Astrocyte (in vitro differentiated cells and primary cell): ENCODE measurements at regions not wholly inside any gene's neighbourhood (a gene's known extent, or its start where the extent isn't known, plus 50 kb on each side); places are given as distances from the start of the nearest gene placed in this dataset.
A peak's percentile ranks its signal among the peaks of the same experiment; 100 is the strongest.

Experiments used
- DNase-seq: peaks from one replicate; pipeline ENCODE4 v3.0.0-alpha.2; 2010; ENCODE audit warnings: low read depth
- FAIRE-seq: peaks from 2 replicates; lab custom pipeline; 2011; peaks lifted over from hg19 to GRCh38; lab: Jason Lieb, UNC
- H2AFZ ChIP-seq: 2 replicates; pipeline ENCODE4 v1.6.0; 2012; ENCODE audit warnings: low read depth, low read length, inconsistent platforms
- H3K27ac ChIP-seq: 2 replicates; pipeline ENCODE4 v1.5.1; 2011; ENCODE audit warnings: low read depth, low read length, inconsistent platforms
- H3K27me3 ChIP-seq: 2 replicates; pipeline ENCODE4 v1.6.0; 2011; ENCODE audit warnings: low read length, inconsistent platforms; ENCODE audit not compliant: insufficient read depth
- H3K36me3 ChIP-seq: 2 replicates; pipeline ENCODE4 v1.5.1; 2011; ENCODE audit warnings: low read length, inconsistent platforms; ENCODE audit not compliant: insufficient read depth
- H3K4me1 ChIP-seq: 2 replicates; pipeline ENCODE4 v1.5.1; 2011; ENCODE audit warnings: low read length, inconsistent platforms; ENCODE audit not compliant: insufficient read depth
- H3K4me2 ChIP-seq: 2 replicates; pipeline ENCODE4 v1.6.0; 2012; ENCODE audit warnings: low read length, inconsistent platforms
- H3K4me3 ChIP-seq: 2 replicates; pipeline ENCODE4 v1.5.1; 2011; ENCODE audit warnings: low read depth, mild to moderate bottlenecking, low read length, inconsistent platforms; ENCODE audit not compliant: insufficient read depth
- H3K79me2 ChIP-seq: 2 replicates; pipeline ENCODE4 v1.6.0; 2012; ENCODE audit warnings: mild to moderate bottlenecking, low read length, inconsistent platforms; ENCODE audit not compliant: insufficient read depth
- H3K9ac ChIP-seq: 2 replicates; pipeline ENCODE4 v1.6.0; 2012; ENCODE audit warnings: mild to moderate bottlenecking, low read length, inconsistent platforms
- H3K9me3 ChIP-seq: 2 replicates; pipeline ENCODE4 v1.5.1; 2012; ENCODE audit warnings: low read depth, mild to moderate bottlenecking, low read length, inconsistent platforms; ENCODE audit not compliant: insufficient read depth
- H4K20me1 ChIP-seq: 2 replicates; pipeline ENCODE4 v1.6.0; 2012; ENCODE audit warnings: low read length, inconsistent platforms; ENCODE audit not compliant: insufficient read depth
- H3K27ac Mint-ChIP-seq: one replicate; pipeline ENCODE4 v1.8.0; 2021; ENCODE audit warnings: mild to moderate bottlenecking, mixed read lengths; ENCODE audit not compliant: unreplicated experiment
- H3K27me3 Mint-ChIP-seq: one replicate; pipeline ENCODE4 v1.8.0; 2021; ENCODE audit warnings: low read depth, mixed read lengths; ENCODE audit not compliant: unreplicated experiment
- H3K36me3 Mint-ChIP-seq: one replicate; pipeline ENCODE4 v1.8.0; 2021; ENCODE audit warnings: low read depth, mixed read lengths; ENCODE audit not compliant: unreplicated experiment
- H3K4me1 Mint-ChIP-seq: one replicate; pipeline ENCODE4 v1.8.0; 2021; ENCODE audit warnings: low read depth, mixed read lengths; ENCODE audit not compliant: unreplicated experiment
- H3K4me3 Mint-ChIP-seq: one replicate; pipeline ENCODE4 v1.8.0; 2021; ENCODE audit warnings: mild to moderate bottlenecking, moderate library complexity, mixed read lengths; ENCODE audit not compliant: unreplicated experiment
- H3K9me3 Mint-ChIP-seq: one replicate; pipeline ENCODE4 v1.8.0; 2021; ENCODE audit warnings: mild to moderate bottlenecking, mixed read lengths; ENCODE audit not compliant: unreplicated experiment
- EZH2 ChIP-seq: IDR thresholded peaks from 2 replicates; pipeline ENCODE4 v1.6.1; 2012; ENCODE audit warnings: mild to moderate bottlenecking, low read length, inconsistent platforms; ENCODE audit not compliant: insufficient read depth
- TF ChIP-seq, protein P1 (sequence below): IDR thresholded peaks from 2 replicates; pipeline ENCODE4 v1.5.1; 2011; ENCODE audit warnings: low read depth, mild to moderate bottlenecking, inconsistent platforms, low read length, moderate library complexity; ENCODE audit not compliant: insufficient read depth

DNA sequence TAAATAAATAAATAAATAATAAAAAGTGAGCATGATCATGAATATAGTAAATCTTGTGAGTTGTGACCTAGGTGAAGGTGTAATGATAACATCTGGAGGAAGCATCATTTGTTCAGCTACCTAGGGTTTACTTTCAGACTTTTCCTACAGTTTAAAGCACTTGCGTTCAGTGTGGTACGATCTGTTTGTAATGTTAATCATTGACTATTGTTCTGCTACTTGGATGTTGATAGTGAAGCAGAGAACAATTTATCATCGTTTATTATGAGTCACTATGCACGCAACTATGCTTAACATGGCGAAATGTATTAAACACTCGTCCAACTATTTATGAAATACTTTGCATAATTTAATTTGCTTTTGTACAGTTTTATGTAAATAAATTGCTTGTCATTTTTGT, 426.2 kb downstream of the PCDH7 start:
- H3K27me3 ChIP-seq: no peaks in the 10 kb centered on the region
- no peaks in the 10 kb centered on the region for H4K20me1 ChIP-seq
- no peaks in the 10 kb centered on the region for H3K4me1 ChIP-seq
- H3K79me2 ChIP-seq: no peaks in the 10 kb centered on the region
- H2AFZ ChIP-seq: no peak overlapping the region
- Mint-ChIP-seq H3K27ac (no peak overlapping the region), H3K36me3 (peaks cover 4% of the 10 kb centered on the region), H3K4me3 (no peak overlapping the region), H3K4me1 (no peaks in the 10 kb centered on the region), H3K27me3 (no peaks in the 10 kb centered on the region), H3K9me3 (no peaks in the 10 kb centered on the region)
- no peaks in the 10 kb centered on the region for H3K36me3 ChIP-seq
- no peak overlapping the region for H3K4me3 ChIP-seq
- FAIRE-seq: peak; percentile 29
- peak; percentile 12 for DNase-seq
- no peak overlapping the region for H3K4me2 ChIP-seq
- TF ChIP-seq EZH2: no peak
- TF ChIP-seq, protein P1, sequence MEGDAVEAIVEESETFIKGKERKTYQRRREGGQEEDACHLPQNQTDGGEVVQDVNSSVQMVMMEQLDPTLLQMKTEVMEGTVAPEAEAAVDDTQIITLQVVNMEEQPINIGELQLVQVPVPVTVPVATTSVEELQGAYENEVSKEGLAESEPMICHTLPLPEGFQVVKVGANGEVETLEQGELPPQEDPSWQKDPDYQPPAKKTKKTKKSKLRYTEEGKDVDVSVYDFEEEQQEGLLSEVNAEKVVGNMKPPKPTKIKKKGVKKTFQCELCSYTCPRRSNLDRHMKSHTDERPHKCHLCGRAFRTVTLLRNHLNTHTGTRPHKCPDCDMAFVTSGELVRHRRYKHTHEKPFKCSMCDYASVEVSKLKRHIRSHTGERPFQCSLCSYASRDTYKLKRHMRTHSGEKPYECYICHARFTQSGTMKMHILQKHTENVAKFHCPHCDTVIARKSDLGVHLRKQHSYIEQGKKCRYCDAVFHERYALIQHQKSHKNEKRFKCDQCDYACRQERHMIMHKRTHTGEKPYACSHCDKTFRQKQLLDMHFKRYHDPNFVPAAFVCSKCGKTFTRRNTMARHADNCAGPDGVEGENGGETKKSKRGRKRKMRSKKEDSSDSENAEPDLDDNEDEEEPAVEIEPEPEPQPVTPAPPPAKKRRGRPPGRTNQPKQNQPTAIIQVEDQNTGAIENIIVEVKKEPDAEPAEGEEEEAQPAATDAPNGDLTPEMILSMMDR: no peak
- H3K9ac ChIP-seq: no peak overlapping the region
- no peaks in the 10 kb centered on the region for H3K9me3 ChIP-seq
- H3K27ac ChIP-seq: no peak overlapping the region

DNA sequence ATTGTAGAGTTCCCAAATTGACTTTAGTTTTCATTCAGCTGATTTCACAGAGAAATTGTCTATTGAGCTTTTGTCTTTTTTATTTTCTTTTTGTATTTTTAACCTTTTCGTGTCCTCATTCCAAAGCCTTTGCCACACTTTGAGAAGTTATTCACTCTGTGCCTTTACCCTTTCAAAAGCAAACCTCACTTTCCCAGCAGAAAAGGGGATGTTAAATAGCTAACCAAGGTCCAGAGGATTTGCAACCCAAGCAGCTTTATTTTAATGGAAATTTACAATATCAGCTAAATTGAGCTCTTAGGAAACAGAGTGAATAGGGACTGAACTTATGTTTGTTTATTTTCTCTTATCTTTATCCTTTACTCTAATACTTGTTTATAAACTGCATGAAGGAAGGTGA, 428.8 kb downstream of the PCDH7 start:
- H3K79me2 ChIP-seq: no peaks in the 10 kb centered on the region
- no peaks in the 10 kb centered on the region for H4K20me1 ChIP-seq
- Mint-ChIP-seq H3K4me3 (no peak overlapping the region), H3K9me3 (no peaks in the 10 kb centered on the region), H3K27ac (no peak overlapping the region), H3K27me3 (no peaks in the 10 kb centered on the region), H3K36me3 (peaks cover 1% of the 10 kb centered on the region), H3K4me1 (no peaks in the 10 kb centered on the region)
- TF ChIP-seq, protein P1: no peak
- TF ChIP-seq EZH2: no peak
- no peaks in the 10 kb centered on the region for H3K27me3 ChIP-seq
- DNase-seq (no peak), FAIRE-seq (no peak)
- H3K9me3 ChIP-seq: no peaks in the 10 kb centered on the region
- H3K4me3 ChIP-seq: no peak overlapping the region
- H2AFZ ChIP-seq: no peak overlapping the region
- H3K36me3 ChIP-seq: no peaks in the 10 kb centered on the region
- H3K4me2 ChIP-seq: no peak overlapping the region
- no peak overlapping the region for H3K9ac ChIP-seq
- H3K27ac ChIP-seq: no peak overlapping the region
- H3K4me1 ChIP-seq: no peaks in the 10 kb centered on the region

DNA sequence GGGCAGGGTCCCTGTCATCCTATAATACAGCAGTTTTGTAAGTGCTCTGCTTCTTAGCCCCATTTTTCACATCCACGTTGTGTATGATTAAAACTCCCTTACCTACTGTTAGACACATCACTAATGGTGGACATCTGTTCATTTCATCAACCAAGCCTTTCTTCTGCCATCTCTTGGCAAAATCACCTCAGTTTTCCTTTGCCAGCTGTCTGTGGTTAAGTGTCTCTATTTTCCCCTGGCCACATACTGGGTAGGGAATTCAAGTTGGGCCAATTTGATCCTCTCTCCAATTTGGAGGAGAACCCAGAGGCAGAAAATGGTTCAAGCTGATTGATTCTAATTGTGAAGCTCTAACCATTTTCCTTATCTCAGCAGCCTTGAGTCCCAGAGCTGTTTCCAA, 436.1 kb downstream of the PCDH7 start:
- no peak overlapping the region for H3K4me3 ChIP-seq
- FAIRE-seq (no peak), DNase-seq (no peak)
- H3K27ac ChIP-seq: no peak overlapping the region
- H2AFZ ChIP-seq: no peak overlapping the region
- no peak for TF ChIP-seq EZH2
- TF ChIP-seq, protein P1: no peak
- H3K27me3 Mint-ChIP-seq: no peaks in the 10 kb centered on the region
- no peaks in the 10 kb centered on the region for H3K9me3 ChIP-seq
- no peak overlapping the region for H3K4me2 ChIP-seq
- no peaks in the 10 kb centered on the region for H3K9me3 Mint-ChIP-seq
- H3K36me3 Mint-ChIP-seq: no peaks in the 10 kb centered on the region
- peaks cover 1% of the 10 kb centered on the region for H3K4me1 Mint-ChIP-seq
- H3K36me3 ChIP-seq: no peaks in the 10 kb centered on the region
- H4K20me1 ChIP-seq: no peaks in the 10 kb centered on the region
- no peak overlapping the region for H3K27ac Mint-ChIP-seq
- no peak overlapping the region for H3K4me3 Mint-ChIP-seq
- no peaks in the 10 kb centered on the region for H3K27me3 ChIP-seq
- H3K4me1 ChIP-seq: no peaks in the 10 kb centered on the region
- no peaks in the 10 kb centered on the region for H3K79me2 ChIP-seq
- no peak overlapping the region for H3K9ac ChIP-seq
